GM23338 (cell line): ENCODE measurements at regions not wholly inside any gene's neighbourhood (a gene's known extent, or its start where the extent isn't known, plus 50 kb on each side); places are given as distances from the start of the nearest gene placed in this dataset.

Experiments
- ATAC-seq: fragments of 200-7000 bp; cut with Tn5 transposase; 3 replicates; pipeline ENCODE4 v1.9.1; 2020
- DNase-seq: peaks from one replicate; pipeline ENCODE4 v3.0.0-alpha.2; 2015; ENCODE audit warnings: low spot score
- H2AFZ ChIP-seq: fragments of 200-600 bp; sonication (generic); 2 replicates; pipeline ENCODE4 v1.8.0; 2016; ENCODE audit warnings: antibody characterized with exemption, mild to moderate bottlenecking, moderate library complexity
- H3F3A ChIP-seq: fragments of 200-600 bp; sonication (generic); replicated peaks from 2 replicates; pipeline ENCODE4 v1.8.0; 2017; ENCODE audit warnings: antibody characterized with exemption, mixed run types, low read depth
- H3K27ac ChIP-seq: fragments of 200-600 bp; sonication (generic); 2 replicates; pipeline ENCODE4 v1.6.1; 2016; ENCODE audit warnings: low read depth
- H3K27me3 ChIP-seq: fragments of 200-600 bp; sonication (generic); 2 replicates; pipeline ENCODE4 v1.8.0; 2016; ENCODE audit warnings: mild to moderate bottlenecking, mixed run types, moderate library complexity; ENCODE audit not compliant: insufficient read depth
- H3K36me3 ChIP-seq: fragments of 200-600 bp; sonication (generic); 2 replicates; pipeline ENCODE4 v1.8.0; 2016; ENCODE audit warnings: mild to moderate bottlenecking; ENCODE audit not compliant: insufficient read depth
- H3K4me1 ChIP-seq: fragments of 200-600 bp; sonication (generic); 2 replicates; pipeline ENCODE4 v1.8.0; 2016; ENCODE audit warnings: mild to moderate bottlenecking, moderate library complexity; ENCODE audit not compliant: insufficient read depth
- H3K4me2 ChIP-seq: fragments of 200-600 bp; sonication (generic); 2 replicates; pipeline ENCODE4 v1.7.1; 2017; ENCODE audit warnings: mixed run types
- H3K4me3 ChIP-seq: fragments of 200-600 bp; sonication (generic); 2 replicates; pipeline ENCODE4 v1.6.1; 2016; ENCODE audit warnings: mixed run types
- H3K79me2 ChIP-seq: fragments of 200-600 bp; sonication (generic); replicated peaks from 2 replicates; pipeline ENCODE4 v1.8.0; 2017; ENCODE audit warnings: mild to moderate bottlenecking; ENCODE audit not compliant: insufficient read depth
- H3K9me2 ChIP-seq: fragments of 200-600 bp; sonication (generic); 2 replicates; pipeline ENCODE4 v1.8.0; 2017; ENCODE audit not compliant: insufficient read depth
- H4K20me1 ChIP-seq: fragments of 200-600 bp; sonication (generic); replicated peaks from 2 replicates; pipeline ENCODE4 v1.8.0; 2017; ENCODE audit warnings: mild to moderate bottlenecking; ENCODE audit not compliant: insufficient read depth
- H3K27ac Mint-ChIP-seq: 2 replicates; pipeline ENCODE4 v1.8.0; 2020; ENCODE audit warnings: inconsistent platforms, mild to moderate bottlenecking, moderate library complexity, mixed read lengths
- H3K27me3 Mint-ChIP-seq: 3 replicates; pipeline ENCODE4 v1.8.0; 2022; ENCODE audit warnings: low read depth, mild to moderate bottlenecking, moderate library complexity, mixed read lengths, inconsistent platforms; ENCODE audit not compliant: insufficient read depth, poor library complexity
- H3K36me3 Mint-ChIP-seq: 3 replicates; pipeline ENCODE4 v1.8.0; 2021; ENCODE audit warnings: low read depth, mild to moderate bottlenecking, inconsistent platforms, moderate library complexity, mixed read lengths
- H3K4me1 Mint-ChIP-seq: 3 replicates; pipeline ENCODE4 v1.8.0; 2020; ENCODE audit warnings: mild to moderate bottlenecking, inconsistent platforms, mixed read lengths
- H3K4me3 Mint-ChIP-seq: 3 replicates; pipeline ENCODE4 v1.8.0; 2021; ENCODE audit warnings: moderate library complexity, mild to moderate bottlenecking, inconsistent platforms, mixed read lengths
- H3K9me3 Mint-ChIP-seq: 3 replicates; pipeline ENCODE4 v1.8.0; 2020; ENCODE audit warnings: moderate library complexity, mild to moderate bottlenecking, inconsistent platforms, mixed read lengths
- CREB1 ChIP-seq: fragments of 250-450 bp; sonication (Bioruptor Pico); IDR thresholded peaks from 2 replicates; pipeline ENCODE4 v1.5.0; 2020; ENCODE audit warnings: low read depth, mild to moderate bottlenecking, moderate library complexity
- CTCF ChIP-seq, 2 experiments: fragments of 200-600 bp in 1 of 2; sonication (generic) in 1 of 2; conservative IDR thresholded peaks; 2 replicates each; pipeline versions ENCODE4 v1.5.1 to v1.6.1; 2016 to 2017; ENCODE audit warnings: antibody characterized with exemption in 2 of 2, low read depth in 2 of 2, mild to moderate bottlenecking in 2 of 2, moderate library complexity in 1 of 2
- EZH2 ChIP-seq: fragments of 200-600 bp; sonication (generic); IDR thresholded peaks from one replicate; pipeline ENCODE4 v1.8.0; 2017; ENCODE audit warnings: antibody characterized with exemption, mild to moderate bottlenecking, low read depth; ENCODE audit not compliant: unreplicated experiment
- EZH2phosphoT487 ChIP-seq: fragments of 200-600 bp; sonication (generic); IDR thresholded peaks from one replicate; pipeline ENCODE4 v1.8.1; 2018; ENCODE audit warnings: antibody characterized with exemption; ENCODE audit not compliant: unreplicated experiment
- JUNB ChIP-seq: IDR thresholded peaks from one replicate; pipeline ENCODE4 v1.6.1; 2016; ENCODE audit warnings: antibody characterized with exemption; ENCODE audit not compliant: unreplicated experiment
- NANOG ChIP-seq: IDR thresholded peaks from 2 replicates; pipeline ENCODE4 v1.6.1; 2016; ENCODE audit warnings: antibody characterized with exemption, borderline replicate concordance
- POLR2AphosphoS5 ChIP-seq: IDR thresholded peaks from 2 replicates; pipeline ENCODE4 v1.6.1; 2016; ENCODE audit warnings: antibody characterized with exemption, low read depth
- ZNF114 ChIP-seq: fragments of 250-450 bp; sonication (Bioruptor Pico); IDR thresholded peaks from 2 replicates; pipeline ENCODE4 v1.5.0; 2020; ENCODE audit warnings: mild to moderate bottlenecking, moderate library complexity
- ZNF462 ChIP-seq: fragments of 250-450 bp; sonication (Bioruptor Pico); IDR thresholded peaks from 2 replicates; pipeline ENCODE4 v1.5.0; 2020; ENCODE audit warnings: mild to moderate bottlenecking, moderate library complexity

- TF ChIP-seq ZNF462 (no peak), EZH2phosphoT487 (no peak)
Observed at GRCh38 chr13:86681223-86681622, 882.0 kb upstream of the SLITRK6 start (continued).

- Histone ChIP-seq H3K79me2 (no peaks in the 10 kb centered on the region), H2AFZ (no peak overlapping the region), H4K20me1 (no peaks in the 10 kb centered on the region), H3K27me3 (no peaks in the 10 kb centered on the region), H3F3A (no peaks in the 10 kb centered on the region), H3K4me2 (no peak overlapping the region), H3K4me3 (no peak overlapping the region), H3K4me1 (no peaks in the 10 kb centered on the region), H3K9me2 (no peaks in the 10 kb centered on the region), H3K27ac (no peak overlapping the region), H3K36me3 (no peaks in the 10 kb centered on the region)
- DNase-seq = no peak
- no peak for ATAC-seq
- no peaks in the 10 kb centered on the region for H3K4me1 Mint-ChIP-seq
- no peak overlapping the region for H3K4me3 Mint-ChIP-seq
- H3K27ac Mint-ChIP-seq = no peak overlapping the region
- no peaks in the 10 kb centered on the region for H3K36me3 Mint-ChIP-seq
- H3K27me3 Mint-ChIP-seq = no peaks in the 10 kb centered on the region
- peaks cover 3% of the 10 kb centered on the region; the same call in 1 of the 3 replicates for H3K9me3 Mint-ChIP-seq
- no peak for TF ChIP-seq POLR2AphosphoS5
- TF ChIP-seq CTCF (conservative IDR thresholded peaks at IDR 0.05; ENCODE audit: low read depth in 2 of 2) = no peak
- no peak for TF ChIP-seq EZH2
- TF ChIP-seq ZNF462 = no peak
- TF ChIP-seq EZH2phosphoT487 = no peak
- TF ChIP-seq JUNB = no peak
- TF ChIP-seq ZNF114 (CRISPR knock-in tag) = no peak
- TF ChIP-seq CREB1 (CRISPR knock-in tag) = no peak
- no peak for TF ChIP-seq NANOG
Observed at GRCh38 chr13:86684402-86684801, 885.2 kb upstream of the SLITRK6 start.
